ENCODE measurements at regions not wholly inside any gene's neighbourhood (a gene's known extent, or its start where the extent isn't known, plus 50 kb on each side); places are given as distances from the start of the nearest gene placed in this dataset.

GRCh38 chr11:19453651-19454257 lies 213.0 kb upstream of the E2F8 start:
- TF ChIP-seq POLR2A (IDR thresholded peaks at IDR 0.05): no peak
- no peak for TF ChIP-seq POLR2AphosphoS5 (IDR thresholded peaks at IDR 0.05)

Data from prostate gland (tissue), 1 donor.